ENCODE measurements at regions not wholly inside any gene's neighbourhood (a gene's known extent, or its start where the extent isn't known, plus 50 kb on each side); places are given as distances from the start of the nearest gene placed in this dataset.

- DNase-seq (ENCODE audit: low spot score): no peak
Measured at GRCh38 chr14:98022541-98023520, 1225.6 kb downstream of the VRK1 start.

- no peak for DNase-seq (ENCODE audit: low spot score)
Measured at GRCh38 chr14:98028162-98028561, 1231.0 kb downstream of the VRK1 start.

- DNase-seq (ENCODE audit: low spot score): no peak
Measured at GRCh38 chr14:98035396-98035795, 1236.6 kb downstream of the BCL11B start.

- no peak for DNase-seq (ENCODE audit: low spot score)
Measured at GRCh38 chr14:98037831-98038230, 1234.2 kb downstream of the BCL11B start.

GRCh38 chr14:98056946-98057345 lies 1215.1 kb downstream of the BCL11B start:
- no peak for DNase-seq (ENCODE audit: low spot score)

GRCh38 chr14:98059106-98059505 lies 1212.9 kb downstream of the BCL11B start:
- no peak for DNase-seq (ENCODE audit: low spot score)

GRCh38 chr14:98062083-98062482 lies 1209.9 kb downstream of the BCL11B start:
- DNase-seq (ENCODE audit: low spot score): no peak

GRCh38 chr14:98069712-98070171 lies 1202.3 kb downstream of the BCL11B start:
- no peak for DNase-seq (ENCODE audit: low spot score)

- no peak for DNase-seq (ENCODE audit: low spot score)
Measured at GRCh38 chr14:98070536-98070935, 1201.5 kb downstream of the BCL11B start.

GRCh38 chr14:98074111-98074510 lies 1197.9 kb downstream of the BCL11B start:
- no peak for DNase-seq (ENCODE audit: low spot score)

GRCh38 chr14:98077176-98077575 lies 1194.8 kb downstream of the BCL11B start:
- no peak for DNase-seq (ENCODE audit: low spot score)

GRCh38 chr14:98082833-98083232 lies 1189.2 kb downstream of the BCL11B start:
- DNase-seq (ENCODE audit: low spot score): no peak

- DNase-seq (ENCODE audit: low spot score): no peak
Measured at GRCh38 chr14:98085751-98086150, 1186.2 kb downstream of the BCL11B start.

GRCh38 chr14:98093111-98093510 lies 1178.9 kb downstream of the BCL11B start:
- DNase-seq (ENCODE audit: low spot score): no peak

- DNase-seq (ENCODE audit: low spot score): no peak
Measured at GRCh38 chr14:98099527-98099926, 1172.5 kb downstream of the BCL11B start.

- no peak for DNase-seq (ENCODE audit: low spot score)
Measured at GRCh38 chr14:98101323-98101722, 1170.7 kb downstream of the BCL11B start.

GRCh38 chr14:98103705-98104104 lies 1168.3 kb downstream of the BCL11B start:
- DNase-seq (ENCODE audit: low spot score): no peak

GRCh38 chr14:98109326-98109725 lies 1162.7 kb downstream of the BCL11B start:
- no peak for DNase-seq (ENCODE audit: low spot score)

GRCh38 chr14:98112194-98112780 lies 1159.7 kb downstream of the BCL11B start:
- no peak for DNase-seq (ENCODE audit: low spot score)

GRCh38 chr14:98114122-98114895 lies 1157.7 kb downstream of the BCL11B start:
- no peak for DNase-seq (ENCODE audit: low spot score)

- DNase-seq (ENCODE audit: low spot score): no peak
Measured at GRCh38 chr14:98114946-98115345, 1157.1 kb downstream of the BCL11B start.

GRCh38 chr14:98118749-98119148 lies 1153.2 kb downstream of the BCL11B start:
- DNase-seq (ENCODE audit: low spot score): no peak

- no peak for DNase-seq (ENCODE audit: low spot score)
Measured at GRCh38 chr14:98119739-98120138, 1152.3 kb downstream of the BCL11B start.

Measured in HuH-7 (cell line).